Ishikawa (cell line): ENCODE measurements at regions not wholly inside any gene's neighbourhood (a gene's known extent, or its start where the extent isn't known, plus 50 kb on each side); places are given as distances from the start of the nearest gene placed in this dataset.
A peak's percentile ranks its signal among the peaks of the same experiment; 100 is the strongest.

ENCODE experiments used
- CEBPB ChIP-seq: IDR thresholded peaks from 2 replicates; pipeline ENCODE4 v1.6.1; 2012
- CREB1 ChIP-seq: IDR thresholded peaks from 2 replicates; pipeline ENCODE4 v1.6.1; 2012; ENCODE audit warnings: low read depth
- EGR1 ChIP-seq: IDR thresholded peaks from 2 replicates; pipeline ENCODE4 v1.6.1; 2012
- EP300 ChIP-seq: IDR thresholded peaks from 2 replicates; pipeline ENCODE4 v1.6.1; 2012; ENCODE audit warnings: borderline replicate concordance
- FOXM1 ChIP-seq: IDR thresholded peaks from 2 replicates; pipeline ENCODE4 v1.6.1; 2012; ENCODE audit warnings: low read depth, borderline replicate concordance
- NFIC ChIP-seq: IDR thresholded peaks from 2 replicates; pipeline ENCODE4 v1.6.1; 2012
- RAD21 ChIP-seq: IDR thresholded peaks from 2 replicates; pipeline ENCODE4 v1.6.1; 2012; ENCODE audit warnings: low read depth
- TAF1 ChIP-seq: IDR thresholded peaks from 2 replicates; pipeline ENCODE4 v1.6.1; 2012; ENCODE audit warnings: low read depth, mild to moderate bottlenecking
- TCF12 ChIP-seq: IDR thresholded peaks from 2 replicates; pipeline ENCODE4 v1.6.1; 2012; ENCODE audit warnings: low read depth
- TEAD4 ChIP-seq: IDR thresholded peaks from 2 replicates; pipeline ENCODE4 v1.6.1; 2012
- YY1 ChIP-seq: IDR thresholded peaks from 2 replicates; pipeline ENCODE4 v1.6.1; 2012; ENCODE audit warnings: low read depth
- ZBTB7A ChIP-seq: IDR thresholded peaks from 2 replicates; pipeline ENCODE4 v1.6.1; 2012; ENCODE audit warnings: low read depth
- TF ChIP-seq, protein P1 (sequence below): IDR thresholded peaks from 2 replicates; pipeline ENCODE4 v1.6.1; 2012; ENCODE audit warnings: low read depth, mild to moderate bottlenecking
- TF ChIP-seq, protein P2 (sequence below): IDR thresholded peaks from 2 replicates; pipeline ENCODE4 v1.6.1; 2012
- TF ChIP-seq, protein P3 (sequence below): IDR thresholded peaks from 2 replicates; pipeline ENCODE4 v1.6.1; 2012

DNA sequence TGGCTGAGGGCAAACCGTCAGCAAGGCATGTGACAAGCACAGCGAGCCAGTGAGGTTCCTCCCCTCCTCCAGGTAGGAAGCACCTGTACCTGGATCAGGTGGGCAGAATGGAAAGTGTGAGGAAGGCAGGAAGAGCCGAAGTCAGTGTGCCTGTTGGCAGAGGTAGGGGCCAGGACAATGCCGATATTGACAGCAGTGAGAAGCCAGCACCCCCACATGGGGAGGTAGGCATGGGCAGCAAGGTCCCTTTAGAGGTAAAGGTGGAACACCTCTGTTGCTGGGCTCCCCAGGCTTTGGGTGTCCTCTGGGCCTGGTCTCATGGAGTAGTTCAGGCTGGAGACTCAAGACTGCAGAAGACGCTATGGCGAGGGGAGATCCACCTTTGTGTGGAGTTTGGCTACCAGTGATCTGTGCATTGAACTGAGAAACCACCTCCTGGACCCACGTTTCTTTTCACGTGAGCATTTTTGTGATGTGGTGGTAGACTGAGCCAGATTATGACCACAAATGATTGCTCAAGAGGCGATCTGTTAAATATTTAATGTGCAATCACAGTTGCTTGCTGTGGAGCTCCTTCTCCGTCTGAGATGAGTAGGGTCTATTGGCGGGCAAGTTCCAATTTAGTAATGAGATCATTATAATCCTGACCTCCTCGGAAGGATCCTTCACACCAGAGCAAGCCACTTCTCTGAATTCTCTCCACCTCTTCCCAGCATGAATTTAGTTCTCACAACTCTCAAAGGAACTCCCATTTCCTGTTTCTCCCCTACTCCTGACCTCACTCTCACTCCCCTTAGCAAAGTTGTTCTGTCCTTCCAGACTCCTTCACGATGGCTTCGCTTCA, 174.8 kb downstream of the CDH26 start:
- TF ChIP-seq CEBPB (no peak), ZBTB7A (no peak), TAF1 (no peak), YY1 (no peak), NFIC (no peak), EGR1 (no peak), CREB1 (no peak), RAD21 (no peak), FOXM1 (no peak), TCF12 (no peak), EP300 (no peak), TEAD4 (no peak)
- TF ChIP-seq, protein P1, sequence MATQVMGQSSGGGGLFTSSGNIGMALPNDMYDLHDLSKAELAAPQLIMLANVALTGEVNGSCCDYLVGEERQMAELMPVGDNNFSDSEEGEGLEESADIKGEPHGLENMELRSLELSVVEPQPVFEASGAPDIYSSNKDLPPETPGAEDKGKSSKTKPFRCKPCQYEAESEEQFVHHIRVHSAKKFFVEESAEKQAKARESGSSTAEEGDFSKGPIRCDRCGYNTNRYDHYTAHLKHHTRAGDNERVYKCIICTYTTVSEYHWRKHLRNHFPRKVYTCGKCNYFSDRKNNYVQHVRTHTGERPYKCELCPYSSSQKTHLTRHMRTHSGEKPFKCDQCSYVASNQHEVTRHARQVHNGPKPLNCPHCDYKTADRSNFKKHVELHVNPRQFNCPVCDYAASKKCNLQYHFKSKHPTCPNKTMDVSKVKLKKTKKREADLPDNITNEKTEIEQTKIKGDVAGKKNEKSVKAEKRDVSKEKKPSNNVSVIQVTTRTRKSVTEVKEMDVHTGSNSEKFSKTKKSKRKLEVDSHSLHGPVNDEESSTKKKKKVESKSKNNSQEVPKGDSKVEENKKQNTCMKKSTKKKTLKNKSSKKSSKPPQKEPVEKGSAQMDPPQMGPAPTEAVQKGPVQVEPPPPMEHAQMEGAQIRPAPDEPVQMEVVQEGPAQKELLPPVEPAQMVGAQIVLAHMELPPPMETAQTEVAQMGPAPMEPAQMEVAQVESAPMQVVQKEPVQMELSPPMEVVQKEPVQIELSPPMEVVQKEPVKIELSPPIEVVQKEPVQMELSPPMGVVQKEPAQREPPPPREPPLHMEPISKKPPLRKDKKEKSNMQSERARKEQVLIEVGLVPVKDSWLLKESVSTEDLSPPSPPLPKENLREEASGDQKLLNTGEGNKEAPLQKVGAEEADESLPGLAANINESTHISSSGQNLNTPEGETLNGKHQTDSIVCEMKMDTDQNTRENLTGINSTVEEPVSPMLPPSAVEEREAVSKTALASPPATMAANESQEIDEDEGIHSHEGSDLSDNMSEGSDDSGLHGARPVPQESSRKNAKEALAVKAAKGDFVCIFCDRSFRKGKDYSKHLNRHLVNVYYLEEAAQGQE = no peak
- TF ChIP-seq, protein P2, sequence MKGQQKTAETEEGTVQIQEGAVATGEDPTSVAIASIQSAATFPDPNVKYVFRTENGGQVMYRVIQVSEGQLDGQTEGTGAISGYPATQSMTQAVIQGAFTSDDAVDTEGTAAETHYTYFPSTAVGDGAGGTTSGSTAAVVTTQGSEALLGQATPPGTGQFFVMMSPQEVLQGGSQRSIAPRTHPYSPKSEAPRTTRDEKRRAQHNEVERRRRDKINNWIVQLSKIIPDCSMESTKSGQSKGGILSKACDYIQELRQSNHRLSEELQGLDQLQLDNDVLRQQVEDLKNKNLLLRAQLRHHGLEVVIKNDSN = no peak
- TF ChIP-seq, protein P3, sequence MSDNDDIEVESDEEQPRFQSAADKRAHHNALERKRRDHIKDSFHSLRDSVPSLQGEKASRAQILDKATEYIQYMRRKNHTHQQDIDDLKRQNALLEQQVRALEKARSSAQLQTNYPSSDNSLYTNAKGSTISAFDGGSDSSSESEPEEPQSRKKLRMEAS = no peak

DNA sequence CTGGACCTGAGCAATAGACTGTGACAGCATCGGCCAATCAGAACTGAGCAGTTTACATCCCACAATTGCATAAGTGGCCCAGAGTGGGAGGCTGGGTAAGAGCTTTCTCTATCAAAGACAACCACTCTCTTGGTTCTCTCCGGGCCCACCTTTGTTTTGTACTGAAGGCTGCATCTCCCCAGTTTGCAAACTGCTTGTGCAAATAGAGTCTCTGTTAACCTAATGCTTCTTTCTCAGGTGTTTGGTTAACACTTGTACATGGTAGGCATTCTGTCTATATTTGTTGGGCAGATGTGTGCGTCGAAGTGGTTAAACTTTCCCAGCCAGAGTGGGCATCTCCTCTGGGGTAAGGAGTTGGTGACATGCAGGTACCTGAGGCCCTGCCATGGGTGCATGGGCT, 177.1 kb downstream of the CDH26 start:
- TF ChIP-seq FOXM1 (no peak), EP300 (no peak), EGR1 (no peak), ZBTB7A (no peak), CEBPB (no peak), TCF12 (no peak), CREB1 (no peak), TAF1 (no peak), NFIC (no peak), YY1 (no peak), RAD21 (no peak), TEAD4 (no peak)
- TF ChIP-seq, protein P2 = no peak
- TF ChIP-seq, protein P3 = no peak
- TF ChIP-seq, protein P1 = no peak

DNA sequence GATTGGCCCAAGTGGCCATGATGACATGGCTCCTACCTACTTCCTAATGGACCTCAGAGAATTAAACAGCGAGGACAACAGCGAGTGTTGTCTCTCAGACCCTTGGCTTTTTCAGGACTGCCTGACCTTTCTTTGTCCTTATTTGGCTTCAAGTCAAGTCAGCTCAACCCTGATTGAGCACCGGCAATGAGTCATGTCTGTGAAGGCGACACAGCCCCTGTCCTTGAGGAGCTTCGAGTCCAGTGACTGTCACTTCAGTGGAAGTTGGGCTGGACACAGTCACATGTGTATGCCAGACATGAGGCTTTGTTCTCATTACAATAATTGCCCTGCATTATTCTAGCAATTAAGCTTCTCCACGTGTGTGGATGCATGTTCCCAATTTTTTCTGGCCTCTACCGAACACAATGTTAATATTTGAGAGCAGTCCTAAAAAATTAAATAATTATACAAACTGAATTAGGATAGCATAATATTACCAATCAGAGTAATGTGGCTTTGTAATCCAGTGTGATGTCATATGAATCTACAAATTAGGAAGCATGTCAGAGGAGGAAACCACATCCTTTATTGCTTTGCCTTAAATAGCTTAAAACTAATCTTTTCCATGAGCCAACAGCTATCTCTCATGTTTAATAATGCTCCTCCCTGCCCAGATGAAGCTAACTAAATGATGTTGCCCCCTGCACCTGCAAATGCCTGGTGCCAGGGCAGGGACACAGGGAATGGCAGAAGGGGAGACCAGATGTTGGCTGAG, 178.6 kb downstream of the CDH26 start:
- TF ChIP-seq, protein P3 = no peak
- TF ChIP-seq EGR1 (no peak), YY1 (no peak), TEAD4 (no peak)

DNA sequence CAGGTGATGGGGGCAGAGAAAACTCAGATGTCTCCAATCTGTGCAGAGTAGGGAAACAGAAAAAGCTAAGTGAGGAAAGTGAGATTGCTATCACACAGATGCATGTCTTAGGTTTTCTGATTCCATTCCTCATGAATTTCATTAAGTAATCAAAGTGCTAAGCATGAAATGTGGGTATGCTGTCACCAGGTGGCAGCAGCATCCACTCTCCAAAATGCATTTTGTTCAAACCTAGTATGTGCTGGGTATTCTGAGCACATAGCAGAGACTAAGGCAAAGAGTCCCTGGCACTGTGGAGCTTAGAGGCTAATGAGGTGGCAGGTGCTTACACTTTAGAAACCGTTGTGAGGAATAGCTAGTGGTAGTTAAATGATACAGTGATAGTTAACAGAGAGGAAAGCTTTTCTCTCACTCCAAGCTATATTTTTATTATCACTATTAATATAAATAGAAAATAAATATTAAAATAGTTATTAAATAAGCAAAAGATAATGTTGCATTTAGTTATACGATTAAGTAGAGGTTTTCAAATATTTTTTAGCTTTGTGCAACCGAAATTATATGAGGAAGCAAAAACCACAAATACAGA, 179.5 kb downstream of the CDH26 start:
- peak; percentile 36; the same call in 1 of the 2 replicates for TF ChIP-seq RAD21
- TF ChIP-seq, protein P3 = no peak
